Loucy (cell line): ENCODE measurements at regions not wholly inside any gene's neighbourhood (a gene's known extent, or its start where the extent isn't known, plus 50 kb on each side); places are given as distances from the start of the nearest gene placed in this dataset.

ENCODE experiments used
- H2AFZ ChIP-seq: fragments of 200-600 bp; sonication (generic); 2 replicates; pipeline ENCODE4 v1.6.0; 2016; ENCODE audit warnings: antibody characterized with exemption, mild to moderate bottlenecking, low read length, moderate library complexity
- H3F3A ChIP-seq: fragments of 200-600 bp; 2 replicates; pipeline ENCODE4 v1.6.0; 2016; ENCODE audit warnings: antibody characterized with exemption, low read depth, mild to moderate bottlenecking
- H3K27me3 ChIP-seq: fragments of 200-600 bp; sonication (generic); 2 replicates; pipeline ENCODE4 v1.6.1; 2014; ENCODE audit warnings: low read length, mild to moderate bottlenecking; ENCODE audit not compliant: insufficient read depth, poor library complexity, severe bottlenecking
- H3K36me3 ChIP-seq: fragments of 200-600 bp; sonication (generic); 2 replicates; pipeline ENCODE4 v1.6.1; 2016; ENCODE audit warnings: low read length; ENCODE audit not compliant: insufficient read depth
- H3K4me1 ChIP-seq: fragments of 200-600 bp; sonication (generic); 2 replicates; pipeline ENCODE4 v1.5.1; 2014; ENCODE audit warnings: low read length, mild to moderate bottlenecking; ENCODE audit not compliant: insufficient read depth, poor library complexity, severe bottlenecking
- H3K4me2 ChIP-seq: fragments of 200-600 bp; sonication (generic); 2 replicates; pipeline ENCODE4 v1.6.0; 2014; ENCODE audit warnings: antibody characterized with exemption, low read length, low read depth, mild to moderate bottlenecking; ENCODE audit not compliant: poor library complexity, severe bottlenecking
- H3K4me3 ChIP-seq: fragments of 200-600 bp; sonication (generic); 2 replicates; pipeline ENCODE4 v1.5.1; 2014; ENCODE audit warnings: low read length, mild to moderate bottlenecking, mixed read lengths; ENCODE audit not compliant: poor library complexity, severe bottlenecking
- H3K79me2 ChIP-seq: fragments of 200-600 bp; sonication (generic); 2 replicates; pipeline ENCODE4 v1.6.1; 2014; ENCODE audit warnings: low read length; ENCODE audit not compliant: insufficient read depth
- H3K9ac ChIP-seq: fragments of 200-600 bp; sonication (generic); 2 replicates; pipeline ENCODE4 v1.6.0; 2014; ENCODE audit warnings: mild to moderate bottlenecking, low read depth, low read length, moderate library complexity; ENCODE audit not compliant: poor library complexity, severe bottlenecking
- H3K9me2 ChIP-seq: fragments of 200-600 bp; sonication (generic); replicated peaks from 2 replicates; pipeline ENCODE4 v1.6.1; 2016; ENCODE audit warnings: low read depth, low read length, mixed read lengths
- H3K9me3 ChIP-seq: fragments of 200-600 bp; sonication (generic); 2 replicates; pipeline ENCODE4 v1.6.1; 2014; ENCODE audit warnings: mild to moderate bottlenecking, antibody characterized with exemption, low read length, low read depth; ENCODE audit not compliant: insufficient read depth
- H4K20me1 ChIP-seq: fragments of 200-600 bp; sonication (generic); 2 replicates; pipeline ENCODE4 v1.6.0; 2014; ENCODE audit warnings: antibody characterized with exemption, low read length, mild to moderate bottlenecking; ENCODE audit not compliant: insufficient read depth, poor library complexity, severe bottlenecking
- CTCF ChIP-seq: fragments of 200-600 bp; sonication (generic); conservative IDR thresholded peaks from 2 replicates; pipeline ENCODE4 v1.5.1; 2014; ENCODE audit warnings: mild to moderate bottlenecking, antibody characterized with exemption, low read length
- EZH2phosphoT487 ChIP-seq: fragments of 200-600 bp; IDR thresholded peaks from 2 replicates; pipeline ENCODE4 v1.6.1; 2018; ENCODE audit warnings: antibody characterized with exemption, mild to moderate bottlenecking, moderate library complexity, borderline replicate concordance

- H3F3A ChIP-seq = no peaks in the 10 kb centered on the region
- no peaks in the 10 kb centered on the region for H3K27me3 ChIP-seq
- no peaks in the 10 kb centered on the region for H3K9me3 ChIP-seq
- H3K4me3 ChIP-seq = no peak overlapping the region
- H3K4me1 ChIP-seq = no peaks in the 10 kb centered on the region
- no peaks in the 10 kb centered on the region for H3K36me3 ChIP-seq
- no peaks in the 10 kb centered on the region for H3K9me2 ChIP-seq
- H2AFZ ChIP-seq = no peak overlapping the region
- TF ChIP-seq EZH2phosphoT487 = no peak
- no peak for TF ChIP-seq CTCF
- H3K79me2 ChIP-seq = no peaks in the 10 kb centered on the region
- no peak overlapping the region for H3K4me2 ChIP-seq
- no peak overlapping the region for H3K9ac ChIP-seq
- no peaks in the 10 kb centered on the region for H4K20me1 ChIP-seq
Observed at GRCh38 chr21:19692231-19692630, 1288.6 kb upstream of the TMPRSS15 start.

GRCh38 chr21:19695796-19696195 is 1292.2 kb upstream of the TMPRSS15 start:
- H3K4me3 ChIP-seq = no peak overlapping the region
- H3F3A ChIP-seq = no peaks in the 10 kb centered on the region
- H3K9me2 ChIP-seq = no peaks in the 10 kb centered on the region
- H3K9ac ChIP-seq = no peak overlapping the region
- H3K9me3 ChIP-seq = no peaks in the 10 kb centered on the region
- no peak for TF ChIP-seq EZH2phosphoT487
- TF ChIP-seq CTCF = no peak
- H4K20me1 ChIP-seq = no peaks in the 10 kb centered on the region
- no peaks in the 10 kb centered on the region for H3K27me3 ChIP-seq
- no peaks in the 10 kb centered on the region for H3K36me3 ChIP-seq
- H3K4me2 ChIP-seq = no peak overlapping the region
- no peak overlapping the region for H2AFZ ChIP-seq
- no peaks in the 10 kb centered on the region for H3K79me2 ChIP-seq
- H3K4me1 ChIP-seq = no peaks in the 10 kb centered on the region

GRCh38 chr21:19700476-19700875 is 1296.9 kb upstream of the TMPRSS15 start:
- Histone ChIP-seq H3F3A (no peaks in the 10 kb centered on the region), H4K20me1 (no peaks in the 10 kb centered on the region), H3K4me1 (no peaks in the 10 kb centered on the region), H3K4me2 (no peak overlapping the region), H3K9ac (no peak overlapping the region), H2AFZ (no peak overlapping the region), H3K79me2 (no peaks in the 10 kb centered on the region), H3K9me3 (no peaks in the 10 kb centered on the region), H3K4me3 (no peak overlapping the region), H3K9me2 (no peaks in the 10 kb centered on the region), H3K27me3 (no peaks in the 10 kb centered on the region), H3K36me3 (no peaks in the 10 kb centered on the region)
- no peak for TF ChIP-seq EZH2phosphoT487
- no peak for TF ChIP-seq CTCF
